ENCODE measurements at regions not wholly inside any gene's neighbourhood (a gene's known extent, or its start where the extent isn't known, plus 50 kb on each side); places are given as distances from the start of the nearest gene placed in this dataset.

GRCh38 chr12:97408363-97408762, 54.2 kb upstream of the RMST start:
- DNase-seq (ENCODE audit: extremely low read depth in 1 of 2, low read depth in 1 of 2): no peak

DNA sequence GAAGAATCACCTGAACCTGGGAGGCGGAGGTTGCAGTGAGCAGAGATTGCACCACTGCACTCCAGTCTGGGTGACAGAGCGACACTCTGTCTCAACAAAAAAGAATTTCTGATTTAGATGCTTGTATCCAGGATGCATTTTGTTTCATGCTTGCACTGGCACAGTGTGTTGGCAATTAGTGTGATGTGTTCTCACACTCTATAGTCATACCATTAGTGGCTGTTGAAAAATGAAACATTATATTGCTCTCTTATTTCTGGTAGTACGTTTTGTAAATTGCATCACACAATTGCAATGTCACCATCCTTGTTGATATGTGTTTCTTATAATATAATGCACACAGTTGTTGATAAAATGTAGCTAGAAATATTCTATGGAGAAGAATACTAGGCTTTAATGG, 51.3 kb upstream of the RMST start:
- DNase-seq (ENCODE audit: extremely low read depth in 1 of 2, low read depth in 1 of 2): no peak

Measured in stimulated activated CD8-positive, alpha-beta memory T cell treated with anti-CD3 and anti-CD28 coated beads, Interleukin-7, amount 100 ng/mL, for 48 hours (primary cell).